GM23248 (cell line): ENCODE measurements at regions not wholly inside any gene's neighbourhood (a gene's known extent, or its start where the extent isn't known, plus 50 kb on each side); places are given as distances from the start of the nearest gene placed in this dataset.

Source experiments
- EZH2 ChIP-seq: fragments of 200-600 bp; sonication (generic); IDR thresholded peaks from 2 replicates; pipeline ENCODE4 v1.6.1; 2018; ENCODE audit warnings: antibody characterized with exemption, mild to moderate bottlenecking; ENCODE audit not compliant: insufficient read depth, poor library complexity, severe bottlenecking
- EZH2phosphoT487 ChIP-seq: fragments of 200-600 bp; sonication (generic); IDR thresholded peaks from 2 replicates; pipeline ENCODE4 v1.6.1; 2018; ENCODE audit warnings: antibody characterized with exemption, moderate library complexity, mild to moderate bottlenecking, low read depth; ENCODE audit not compliant: insufficient read depth

GRCh38 chr2:182650704-182651103 is 65.4 kb upstream of the DNAJC10 start:
- no peak for TF ChIP-seq EZH2phosphoT487
- TF ChIP-seq EZH2 = no peak
